ENCODE measurements at regions not wholly inside any gene's neighbourhood (a gene's known extent, or its start where the extent isn't known, plus 50 kb on each side); places are given as distances from the start of the nearest gene placed in this dataset.

GRCh38 chr6:170025341-170025911 lies 265.5 kb downstream of the DLL1 start:
- 85% methylated on average over 20 of the region's 20 CpGs for WGBS
- Histone ChIP-seq H3K4me1 (ENCODE audit: control insufficient read depth, insufficient read depth, low read length) (no peaks in the 10 kb centered on the region), H3K4me3 (ENCODE audit: low read length) (no peak overlapping the region), H3K9me3 (ENCODE audit: control insufficient read depth, low read length) (no peaks in the 10 kb centered on the region), H3K27me3 (ENCODE audit: control insufficient read depth, insufficient read depth) (no peaks in the 10 kb centered on the region), H3K27ac (ENCODE audit: low read length) (no peak overlapping the region)
- no peak for DNase-seq
- intact Hi-C loops (cut with DNase I): no loop called here
- ATAC-seq: no peak

GRCh38 chr6:170024940-170025339 lies 265.9 kb downstream of the DLL1 start:
- Histone ChIP-seq H3K4me3 (ENCODE audit: low read length) (no peak overlapping the region), H3K4me1 (ENCODE audit: control insufficient read depth, insufficient read depth, low read length) (no peaks in the 10 kb centered on the region), H3K27ac (ENCODE audit: low read length) (no peak overlapping the region), H3K27me3 (ENCODE audit: control insufficient read depth, insufficient read depth) (no peaks in the 10 kb centered on the region), H3K9me3 (ENCODE audit: control insufficient read depth, low read length) (no peaks in the 10 kb centered on the region)
- intact Hi-C loops (cut with DNase I): no loop called here
- peak in 1 of 3 donors; percentile 57 for DNase-seq
- peak; percentile 40 to 44 for ATAC-seq
- 42% methylated on average over 7 of the region's 7 CpGs for WGBS

- intact Hi-C loops (cut with DNase I): no loop called here
- DNase-seq: peak in 1 of 3 donors; percentile 74
- 81% methylated on average over 67 of the region's 67 CpGs for WGBS
These were observed 267.0 kb downstream of the DLL1 start for GRCh38 chr6:170023620-170024521.

GRCh38 chr6:170022827-170023619 lies 267.9 kb downstream of the DLL1 start:
- intact Hi-C loops (cut with DNase I): no loop called here
- Histone ChIP-seq H3K9me3 (ENCODE audit: control insufficient read depth, low read length) (no peaks in the 10 kb centered on the region), H3K4me1 (ENCODE audit: control insufficient read depth, insufficient read depth, low read length) (no peaks in the 10 kb centered on the region), H3K27me3 (ENCODE audit: control insufficient read depth, insufficient read depth) (no peaks in the 10 kb centered on the region), H3K4me3 (ENCODE audit: low read length) (no peak overlapping the region), H3K27ac (ENCODE audit: low read length) (peak overlapping the region; percentile 58)
- ATAC-seq (peak; percentile 62 to 86), DNase-seq (peak; percentile 54 to 77 (median 67))
- 25% methylated on average over 77 of the region's 77 CpGs for WGBS

More at GRCh38 chr6:170023620-170024521, 267.0 kb downstream of the DLL1 start:
- Histone ChIP-seq H3K9me3 (ENCODE audit: control insufficient read depth, low read length) (no peaks in the 10 kb centered on the region), H3K27ac (ENCODE audit: low read length) (peak overlapping the region; percentile 58), H3K4me3 (ENCODE audit: low read length) (no peak overlapping the region), H3K27me3 (ENCODE audit: control insufficient read depth, insufficient read depth) (no peaks in the 10 kb centered on the region), H3K4me1 (ENCODE audit: control insufficient read depth, insufficient read depth, low read length) (no peaks in the 10 kb centered on the region)
- ATAC-seq: peak; percentile 18 to 68

- H3K4me1 ChIP-seq (ENCODE audit: control insufficient read depth, insufficient read depth, low read length): no peaks in the 10 kb centered on the region
- H3K27me3 ChIP-seq (ENCODE audit: control insufficient read depth, insufficient read depth): no peaks in the 10 kb centered on the region
- H3K9me3 ChIP-seq (ENCODE audit: control insufficient read depth, low read length): no peaks in the 10 kb centered on the region
- H3K27ac ChIP-seq (ENCODE audit: low read length): no peak overlapping the region
- ATAC-seq (no peak), DNase-seq (no peak)
- intact Hi-C loops (cut with DNase I): no loop called here
- 84% methylated on average over 23 of the region's 23 CpGs for WGBS
- no peak overlapping the region for H3K4me3 ChIP-seq (ENCODE audit: low read length)
These were observed 268.6 kb downstream of the DLL1 start for GRCh38 chr6:170022291-170022722.

GRCh38 chr6:170021579-170021978 lies 269.3 kb downstream of the DLL1 start:
- Histone ChIP-seq H3K4me3 (ENCODE audit: low read length) (no peak overlapping the region), H3K9me3 (ENCODE audit: control insufficient read depth, low read length) (no peaks in the 10 kb centered on the region), H3K27ac (ENCODE audit: low read length) (no peak overlapping the region), H3K4me1 (ENCODE audit: control insufficient read depth, insufficient read depth, low read length) (no peaks in the 10 kb centered on the region), H3K27me3 (ENCODE audit: control insufficient read depth, insufficient read depth) (no peaks in the 10 kb centered on the region)
- DNase-seq: no peak
- 73% methylated on average over 9 of the region's 9 CpGs for WGBS
- intact Hi-C loops (cut with DNase I): no loop called here
- no peak for ATAC-seq

- intact Hi-C loops (cut with DNase I): no loop called here
- no peak for ATAC-seq
These were observed 268.6 kb downstream of the ERMARD start for GRCh38 chr6:170019818-170020583.

GRCh38 chr6:170018936-170019817 lies 267.8 kb downstream of the ERMARD start:
- DNase-seq (no peak), ATAC-seq (no peak)
- Histone ChIP-seq H3K9me3 (ENCODE audit: control insufficient read depth, low read length) (no peaks in the 10 kb centered on the region), H3K27ac (ENCODE audit: low read length) (no peak overlapping the region), H3K4me3 (ENCODE audit: low read length) (no peak overlapping the region), H3K4me1 (ENCODE audit: control insufficient read depth, insufficient read depth, low read length) (no peaks in the 10 kb centered on the region), H3K27me3 (ENCODE audit: control insufficient read depth, insufficient read depth) (no peaks in the 10 kb centered on the region)
- intact Hi-C loops (cut with DNase I): no loop called here
- WGBS: 74% methylated on average over 19 of the region's 19 CpGs

More at GRCh38 chr6:170019818-170020583, 268.6 kb downstream of the ERMARD start:
- Histone ChIP-seq H3K9me3 (ENCODE audit: control insufficient read depth, low read length) (no peaks in the 10 kb centered on the region), H3K4me3 (ENCODE audit: low read length) (no peak overlapping the region), H3K4me1 (ENCODE audit: control insufficient read depth, insufficient read depth, low read length) (no peaks in the 10 kb centered on the region), H3K27ac (ENCODE audit: low read length) (no peak overlapping the region), H3K27me3 (ENCODE audit: control insufficient read depth, insufficient read depth) (no peaks in the 10 kb centered on the region)
- WGBS: 84% methylated on average over 20 of the region's 20 CpGs
- no peak for DNase-seq

GRCh38 chr6:170018422-170018935 lies 267.1 kb downstream of the ERMARD start:
- H3K27me3 ChIP-seq (ENCODE audit: control insufficient read depth, insufficient read depth): no peaks in the 10 kb centered on the region
- ATAC-seq: no peak
- 93% methylated on average over 12 of the region's 12 CpGs for WGBS
- DNase-seq: no peak
- no peaks in the 10 kb centered on the region for H3K9me3 ChIP-seq (ENCODE audit: control insufficient read depth, low read length)
- intact Hi-C loops (cut with DNase I): no loop called here
- no peak overlapping the region for H3K27ac ChIP-seq (ENCODE audit: low read length)
- H3K4me1 ChIP-seq (ENCODE audit: control insufficient read depth, insufficient read depth, low read length): no peaks in the 10 kb centered on the region
- no peak overlapping the region for H3K4me3 ChIP-seq (ENCODE audit: low read length)

Measured in right cardiac atrium (tissue), 5 donors.